Limb (tissue), 2 donors: ENCODE measurements at regions not wholly inside any gene's neighbourhood (a gene's known extent, or its start where the extent isn't known, plus 50 kb on each side); places are given as distances from the start of the nearest gene placed in this dataset.
"Not testable (repeated sequence)": the region's sequence is repeated elsewhere in the genome, so short reads cannot be mapped to it uniquely, and the experiment has no call there.

Experiments
- DNase-seq, 2 donors: peaks; one replicate each; pipeline ENCODE4 v3.0.0-alpha.2; 2016; ENCODE audit errors: extremely low spot score in 2 of 2

DNA sequence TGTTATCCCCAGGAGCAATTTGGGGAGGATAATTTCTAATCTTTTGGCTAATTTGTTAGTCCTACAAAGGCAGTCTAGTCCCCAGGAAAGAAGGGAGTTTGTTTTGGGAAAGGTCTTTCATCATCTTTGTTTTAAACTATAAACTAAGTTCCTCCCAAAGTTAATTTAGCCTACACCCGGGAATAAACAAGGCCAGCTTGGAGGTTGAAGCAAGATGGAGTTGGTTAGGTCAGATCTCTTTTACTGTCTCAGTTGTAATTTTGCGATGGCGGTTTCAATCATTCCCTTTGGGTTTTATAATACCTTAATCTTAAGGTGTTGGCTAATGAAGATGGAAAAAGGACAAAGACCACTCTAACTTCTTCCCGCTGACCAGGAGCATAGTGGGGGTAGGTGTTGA, 166.4 kb upstream of the NAMPT start:
- DNase-seq, result no peak

- DNase-seq, result no peak
Observed at GRCh38 chr7:106450716-106451115, 165.9 kb upstream of the NAMPT start.

DNA sequence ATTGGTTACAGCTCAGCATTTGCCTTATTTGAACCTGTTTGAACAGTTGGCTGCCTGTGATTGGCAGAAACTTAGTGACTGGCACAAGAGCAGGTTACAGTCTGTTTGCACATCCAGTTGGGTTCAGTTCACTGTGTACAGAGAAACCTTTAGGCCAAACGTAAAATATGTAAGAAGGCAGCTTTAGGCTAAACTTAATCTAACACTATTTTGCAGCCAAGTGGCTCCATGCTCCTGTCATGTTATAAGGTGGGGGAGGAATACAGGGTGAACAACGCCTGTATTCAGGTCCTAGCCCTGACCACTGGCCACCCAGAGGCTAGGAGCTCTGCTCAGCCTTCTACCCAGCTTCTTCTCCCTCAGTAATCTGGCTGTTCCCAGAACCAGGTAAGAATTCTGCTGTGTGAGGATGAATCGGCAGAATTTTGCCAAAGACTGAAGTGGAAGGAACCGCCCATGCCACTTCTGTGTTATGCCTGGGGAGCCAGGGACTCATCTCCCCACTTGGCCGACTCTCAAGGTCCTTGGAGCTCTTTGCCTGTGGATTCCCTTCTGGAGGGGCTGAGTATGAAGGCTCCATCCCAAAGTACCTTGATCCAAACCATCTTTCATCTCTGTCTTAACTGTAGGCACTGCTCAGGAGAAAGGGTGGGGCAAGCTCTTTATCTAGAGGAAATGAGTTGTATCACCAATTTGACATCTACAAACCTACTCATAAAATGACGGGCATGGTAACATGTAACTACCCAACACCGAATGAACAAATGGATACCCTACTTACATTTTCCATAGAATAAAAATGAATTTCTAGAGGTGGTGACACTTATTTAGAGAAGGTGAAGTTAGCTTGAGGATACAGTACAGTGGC, 164.4 kb upstream of the NAMPT start:
- no peak for DNase-seq

GRCh38 chr7:106448346-106448991, 163.7 kb upstream of the NAMPT start:
- DNase-seq, result no peak

DNA sequence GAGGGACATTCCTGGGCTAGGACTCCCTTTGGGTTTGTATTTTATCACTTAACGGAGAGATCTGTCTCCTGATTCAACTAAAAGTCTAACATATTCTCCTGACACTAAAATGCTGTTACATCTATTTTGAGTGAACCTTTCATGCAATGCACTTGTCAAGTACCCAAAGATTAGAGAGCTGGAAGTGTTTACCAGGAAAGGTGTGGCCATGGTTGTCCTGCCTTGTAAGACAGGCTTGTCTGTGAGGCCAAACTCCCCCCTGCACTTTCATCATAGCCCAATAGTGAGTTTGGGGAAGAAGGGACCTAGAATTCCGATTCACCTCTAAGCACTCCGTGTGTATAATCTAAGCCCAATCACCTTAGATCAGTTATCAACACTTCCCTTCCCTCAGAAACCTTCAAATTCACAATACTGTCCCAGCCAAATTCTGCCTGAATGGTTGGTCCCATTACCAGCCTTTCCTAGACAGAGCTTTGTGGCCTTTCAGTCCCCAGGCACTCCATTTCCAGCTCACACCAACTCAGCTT, 162.6 kb upstream of the NAMPT start:
- DNase-seq, result no peak

GRCh38 chr7:106445366-106445765, 160.6 kb upstream of the NAMPT start:
- not testable (repeated sequence) for DNase-seq

DNA sequence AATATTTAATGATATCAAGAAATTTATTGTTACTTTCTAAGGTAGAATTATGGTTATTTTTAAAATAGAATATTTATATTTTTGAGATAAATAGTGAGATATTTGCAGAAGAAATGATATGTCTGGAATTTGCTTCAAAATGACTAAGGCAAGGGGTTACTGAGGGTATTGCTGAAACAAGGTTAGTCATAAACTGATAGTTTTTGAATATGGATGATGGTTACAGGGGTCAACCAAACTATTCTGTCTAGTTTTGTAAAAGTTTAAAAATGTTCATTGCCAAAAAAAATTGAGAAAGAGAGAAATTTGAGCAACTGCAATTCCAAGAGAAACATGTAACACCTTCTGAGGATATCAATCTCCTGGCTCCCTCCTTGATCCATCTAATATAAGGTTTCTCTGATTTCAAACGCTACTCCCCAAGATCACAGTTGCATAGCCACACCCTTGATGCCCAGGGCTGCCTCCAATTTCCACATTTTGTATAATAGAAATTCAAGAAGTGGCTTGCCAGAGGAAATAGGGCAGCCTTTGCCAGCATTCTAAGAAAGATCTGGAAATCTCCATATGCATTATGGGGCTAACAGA, 159.4 kb upstream of the NAMPT start:
- no peak for DNase-seq

- DNase-seq, result no peak
Observed at GRCh38 chr7:106443156-106443555, 158.4 kb upstream of the NAMPT start.

- no peak for DNase-seq
Observed at GRCh38 chr7:106442476-106442875, 157.7 kb upstream of the NAMPT start.

DNA sequence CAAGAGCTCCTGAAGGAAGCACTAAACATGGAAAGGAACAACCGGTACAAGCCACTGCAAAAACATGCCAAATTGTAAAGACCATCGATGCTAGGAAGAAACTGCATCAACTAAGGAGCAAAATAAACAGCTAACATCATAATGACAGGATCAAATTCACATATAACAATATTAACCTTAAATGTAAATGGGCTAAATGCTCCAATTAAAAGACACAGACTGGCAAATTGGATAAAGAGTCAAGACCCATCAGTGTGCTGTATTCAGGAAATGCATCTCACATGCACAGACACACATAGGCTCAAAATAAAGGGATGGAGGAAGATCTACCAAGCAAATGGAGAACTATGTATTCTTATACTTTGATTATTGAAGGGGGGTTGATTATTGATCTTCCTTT, 156.6 kb upstream of the NAMPT start:
- DNase-seq, result not testable (repeated sequence)

GRCh38 chr7:106436933-106437332, 152.2 kb upstream of the NAMPT start:
- DNase-seq, result not testable (repeated sequence)

GRCh38 chr7:106433377-106433776, 148.6 kb upstream of the NAMPT start:
- DNase-seq, result no peak

DNA sequence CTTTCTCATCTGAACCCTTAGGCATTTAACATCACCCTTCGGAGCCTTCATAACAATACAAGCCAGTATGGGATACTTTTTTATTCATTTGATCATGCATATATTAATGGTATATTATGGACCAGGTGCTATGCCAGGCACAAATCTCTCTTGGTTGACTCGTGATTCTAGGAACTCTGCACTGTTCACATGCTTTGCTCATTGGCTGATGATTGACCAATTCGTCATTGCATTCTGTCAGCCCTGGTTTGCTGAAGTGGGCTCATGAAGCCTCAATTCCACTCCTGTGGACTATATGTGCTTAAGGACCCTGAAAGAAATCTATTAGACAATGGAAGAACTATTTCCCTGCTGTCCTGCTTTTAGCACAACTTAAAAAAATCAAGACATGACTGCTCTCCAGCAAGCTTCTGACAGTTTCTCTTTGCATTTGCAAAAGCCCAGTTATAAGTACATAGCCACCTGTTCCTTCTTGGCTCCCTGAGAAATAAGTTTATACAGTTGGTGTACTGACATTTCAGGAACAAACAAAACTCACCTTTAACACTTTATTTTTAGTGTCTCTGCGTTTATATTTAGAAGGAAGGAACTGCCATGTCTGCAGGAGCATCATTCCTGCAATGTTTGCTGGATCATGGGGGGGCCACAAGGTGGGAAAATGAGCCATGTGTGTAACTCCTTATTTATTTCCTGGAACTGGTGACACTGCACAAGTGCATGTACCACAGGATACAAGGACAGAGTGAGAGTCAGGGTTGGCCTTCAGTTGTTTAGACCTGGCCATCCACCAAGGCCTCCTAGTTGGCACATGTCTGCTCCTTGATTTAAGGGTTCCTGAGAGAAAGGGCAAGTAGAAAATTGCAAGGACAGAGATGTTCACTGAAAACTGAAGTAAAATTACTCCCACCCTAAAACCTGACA, 146.0 kb upstream of the NAMPT start:
- DNase-seq, result no peak

GRCh38 chr7:106430103-106430502, 145.3 kb upstream of the NAMPT start:
- DNase-seq, result no peak

DNA sequence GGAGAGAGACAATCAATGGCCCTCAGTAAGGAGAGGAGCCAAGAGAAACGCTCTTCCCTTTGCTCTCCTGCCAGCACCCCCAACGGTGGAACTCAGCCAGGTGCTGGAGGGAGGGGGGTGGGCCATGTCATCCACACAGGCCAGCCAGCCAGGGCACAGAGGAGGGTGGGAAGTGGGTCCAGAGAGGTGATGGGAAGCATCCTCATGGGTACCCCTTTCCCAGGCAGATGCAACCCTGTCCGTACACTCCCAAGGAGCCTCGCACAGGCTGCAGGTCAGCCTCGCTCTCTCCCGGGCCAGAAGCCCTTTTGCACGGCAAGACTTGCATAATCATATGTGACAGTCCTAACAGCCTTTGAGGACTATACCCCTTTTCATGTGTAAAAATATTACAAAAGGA, 142.0 kb upstream of the NAMPT start:
- DNase-seq, result no peak

- DNase-seq, result peak; percentile 54 to 74
Observed at GRCh38 chr7:106425017-106425719, 140.4 kb upstream of the NAMPT start.

DNA sequence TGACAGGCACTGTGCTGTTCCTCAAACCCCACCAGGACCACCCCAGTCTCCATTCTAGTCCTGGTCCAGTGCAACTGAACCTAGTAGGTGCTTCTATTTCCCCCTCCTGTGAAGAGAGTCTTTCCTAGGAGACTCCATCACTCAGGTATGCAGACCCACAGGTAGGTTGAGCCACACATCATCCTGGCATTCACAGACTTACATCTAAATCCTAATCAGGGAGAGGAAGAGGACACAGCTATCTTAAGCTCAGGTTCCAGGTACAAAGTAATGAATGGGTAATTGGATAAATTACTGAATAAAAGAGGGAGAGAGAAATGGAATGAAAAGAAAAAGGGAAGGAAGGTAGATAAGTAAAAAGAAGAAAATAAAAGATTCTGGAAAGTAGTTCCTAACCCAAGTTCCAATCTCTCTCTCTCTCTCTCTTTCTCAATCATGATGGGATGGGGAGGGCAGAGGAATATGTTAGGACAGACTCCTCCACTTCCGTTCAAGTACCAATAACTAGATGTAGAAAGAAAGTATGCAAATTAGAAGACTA, 139.8 kb upstream of the NAMPT start:
- no peak for DNase-seq

GRCh38 chr7:106423821-106424475, 139.2 kb upstream of the NAMPT start:
- DNase-seq, result no peak

- DNase-seq, result no peak
Observed at GRCh38 chr7:106423111-106423510, 138.3 kb upstream of the NAMPT start.
